SK-N-SH (cell line): ENCODE measurements at regions not wholly inside any gene's neighbourhood (a gene's known extent, or its start where the extent isn't known, plus 50 kb on each side); places are given as distances from the start of the nearest gene placed in this dataset.

Experiments
- CTCF ChIA-PET: fragments of 300-600, 350-600 bp; formaldehyde crosslinking; extraction: SDS; loops from one replicate; lab custom pipeline; 2021; lab: Yijun Ruan, JAX
- POLR2A ChIA-PET: fragments of 350-600 bp; sonication (Branson Sonifier 250); formaldehyde crosslinking; extraction: SDS; loops from one replicate; lab custom pipeline; 2020; ENCODE audit warnings: antibody characterized with exemption, inconsistent platforms; lab: Yijun Ruan, JAX
- DNase-seq: peaks from one replicate; pipeline ENCODE4 v3.0.0; 2012
- H2AFZ ChIP-seq: fragments of 200-600 bp; sonication (generic); 2 replicates; pipeline ENCODE4 v1.8.1; 2016; ENCODE audit warnings: antibody characterized with exemption, mild to moderate bottlenecking, low read depth
- H3F3A ChIP-seq: fragments of 200-600 bp; sonication (generic); replicated peaks from 2 replicates; pipeline ENCODE3; 2016; ENCODE audit warnings: antibody characterized with exemption, mild to moderate bottlenecking; ENCODE audit not compliant: insufficient read depth
- H3K27ac ChIP-seq, 2 experiments: fragments of 200-500 bp in 1 of 2; fragments of 200-600 bp in 1 of 2; sonication (Bioruptor generic) in 1 of 2; sonication (generic), shearing (Covaris generic) in 1 of 2; 2 replicates each; pipeline versions ENCODE4 v1.5.1 to v1.6.1; 2014 to 2016; ENCODE audit warnings: low read depth in 2 of 2, inconsistent platforms in 1 of 2, low read length in 1 of 2, mild to moderate bottlenecking in 1 of 2, mixed read lengths in 1 of 2
- H3K27me3 ChIP-seq: fragments of 200-600 bp; sonication (generic), shearing (Covaris generic); 2 replicates; pipeline ENCODE4 v1.6.1; 2016; ENCODE audit warnings: mixed run types; ENCODE audit not compliant: insufficient read depth
- H3K36me3 ChIP-seq, 2 experiments: fragments of 200-500 bp in 1 of 2; fragments of 200-600 bp in 1 of 2; sonication (Bioruptor generic) in 1 of 2; sonication (generic) in 1 of 2; replicated peaks in 1 of 2; 2 replicates each; pipeline versions ENCODE3 to v1.5.1; 2014 to 2016; ENCODE audit warnings: low read length in 1 of 2, mild to moderate bottlenecking in 1 of 2; ENCODE audit not compliant: insufficient read depth in 2 of 2, control insufficient read depth in 1 of 2
- H3K4me1 ChIP-seq, 2 experiments: fragments of 200-500 bp in 1 of 2; fragments of 200-600 bp in 1 of 2; sonication (Bioruptor generic) in 1 of 2; sonication (generic), shearing (Covaris generic) in 1 of 2; 2 replicates each; pipeline versions ENCODE4 v1.5.1 to v1.6.1; 2014 to 2016; ENCODE audit warnings: low read depth in 1 of 2, low read length in 1 of 2, mixed run types in 1 of 2; ENCODE audit not compliant: insufficient read depth in 2 of 2, control insufficient read depth in 1 of 2
- H3K4me2 ChIP-seq: fragments of 200-600 bp; sonication (generic), shearing (Covaris generic); 2 replicates; pipeline ENCODE4 v1.6.1; 2017; ENCODE audit warnings: mixed run types
- H3K4me3 ChIP-seq, 2 experiments: fragments of 200-500 bp in 1 of 2; fragments of 200-600 bp in 1 of 2; sonication (Bioruptor generic) in 1 of 2; sonication (generic), shearing (Covaris generic) in 1 of 2; 2 replicates each; pipeline versions ENCODE4 v1.5.1 to v1.8.1; 2014 to 2016; ENCODE audit warnings: low read depth in 2 of 2, inconsistent platforms in 1 of 2, low read length in 1 of 2, mild to moderate bottlenecking in 1 of 2, mixed read lengths in 1 of 2, moderate library complexity in 1 of 2
- H3K79me2 ChIP-seq: fragments of 200-600 bp; sonication (generic); 2 replicates; pipeline ENCODE4 v1.8.1; 2017; ENCODE audit warnings: mild to moderate bottlenecking; ENCODE audit not compliant: insufficient read depth
- H3K9ac ChIP-seq: fragments of 200-600 bp; sonication (generic); 2 replicates; pipeline ENCODE4 v1.6.1; 2017; ENCODE audit warnings: mixed run types
- H3K9me2 ChIP-seq: fragments of 200-600 bp; sonication (generic); 2 replicates; pipeline ENCODE4 v1.6.1; 2017; ENCODE audit warnings: mixed run types
- H3K9me3 ChIP-seq: fragments of 200-600 bp; sonication (generic); 2 replicates; pipeline ENCODE4 v1.6.1; 2017; ENCODE audit warnings: mixed run types, mild to moderate bottlenecking, moderate library complexity
- H4K20me1 ChIP-seq: fragments of 200-600 bp; sonication (generic); 2 replicates; pipeline ENCODE4 v1.6.1; 2017; ENCODE audit warnings: mild to moderate bottlenecking, mixed run types; ENCODE audit not compliant: insufficient read depth
- CHD2 ChIP-seq: fragments of 150-350 bp; IDR thresholded peaks from 2 replicates; pipeline ENCODE4 v1.6.1; 2018; ENCODE audit warnings: low read length; ENCODE audit not compliant: partially characterized antibody
- EP300 ChIP-seq, 2 experiments: IDR thresholded peaks; 2 replicates each; pipeline versions ENCODE4 v1.4.0 to v1.6.1; 2012; ENCODE audit warnings: borderline replicate concordance in 1 of 2, low read depth in 1 of 2, low read length in 1 of 2
- EZH2phosphoT487 ChIP-seq: fragments of 200-600 bp; sonication (generic); IDR thresholded peaks from 2 replicates; pipeline ENCODE4 v1.6.1; 2017; ENCODE audit warnings: low read depth, mixed run types, mild to moderate bottlenecking, antibody characterized with exemption, moderate library complexity, borderline replicate concordance
- FOSL2 ChIP-seq: IDR thresholded peaks from 2 replicates; pipeline ENCODE4 v1.4.0; 2012; ENCODE audit warnings: low read depth, mild to moderate bottlenecking, moderate library complexity, borderline replicate concordance
- FOXJ3 ChIP-seq: sonication (generic); formaldehyde crosslinking; IDR thresholded peaks from 2 replicates; pipeline ENCODE4 v1.5.1; 2020; ENCODE audit warnings: mild to moderate bottlenecking, missing genetic modification reagents
- FOXM1 ChIP-seq: IDR thresholded peaks from 2 replicates; pipeline ENCODE4 v1.4.0; 2012; ENCODE audit warnings: low read depth, mild to moderate bottlenecking
- GABPA ChIP-seq: IDR thresholded peaks from 2 replicates; pipeline ENCODE4 v1.4.0; 2012; ENCODE audit warnings: low read depth, mild to moderate bottlenecking
- GATA2 ChIP-seq: sonication (generic); formaldehyde crosslinking; IDR thresholded peaks from 2 replicates; pipeline ENCODE4 v1.5.0; 2020; ENCODE audit warnings: mild to moderate bottlenecking, missing genetic modification reagents
- MAX ChIP-seq: IDR thresholded peaks from 2 replicates; pipeline ENCODE4 v1.4.0; 2012; ENCODE audit warnings: low read depth
- MXI1 ChIP-seq: IDR thresholded peaks from 2 replicates; pipeline ENCODE4 v1.6.1; 2012; ENCODE audit warnings: mild to moderate bottlenecking, low read depth, low read length, improper control_type of control experiment
- NRF1 ChIP-seq: IDR thresholded peaks from 2 replicates; pipeline ENCODE4 v1.6.1; 2012; ENCODE audit warnings: low read depth, mild to moderate bottlenecking, low read length
- RAD21 ChIP-seq: IDR thresholded peaks from 2 replicates; pipeline ENCODE4 v1.6.1; 2012; ENCODE audit warnings: mild to moderate bottlenecking, low read length
- RXRA ChIP-seq: IDR thresholded peaks from 2 replicates; pipeline ENCODE4 v1.4.0; 2012; ENCODE audit warnings: low read depth, mild to moderate bottlenecking, borderline replicate concordance
- TAF1 ChIP-seq: IDR thresholded peaks from 2 replicates; pipeline ENCODE4 v1.6.1; 2012; ENCODE audit warnings: low read depth, mild to moderate bottlenecking, low read length, moderate library complexity, borderline replicate concordance
- TEAD4 ChIP-seq: IDR thresholded peaks from 2 replicates; pipeline ENCODE4 v1.4.0; 2012; ENCODE audit warnings: mild to moderate bottlenecking, borderline replicate concordance; ENCODE audit not compliant: insufficient read depth
- YY1 ChIP-seq: IDR thresholded peaks from 2 replicates; pipeline ENCODE4 v1.4.0; 2012; ENCODE audit warnings: low read depth, mild to moderate bottlenecking
- ZBTB33 ChIP-seq: IDR thresholded peaks from 2 replicates; pipeline ENCODE4 v1.4.0; 2012; ENCODE audit warnings: low read depth, borderline replicate concordance
- WGBS: methylation state at CpG from one replicate; pipeline ENCODE4 v1.1.6; 2017; ENCODE audit warnings: low lambda C conversion rate; 5-methylcytosine and 5-hydroxymethylcytosine counted together
- TF ChIP-seq, protein P1 (sequence below): fragments of 150-350 bp; IDR thresholded peaks from 2 replicates; pipeline ENCODE4 v1.6.1; 2016; ENCODE audit warnings: mild to moderate bottlenecking, low read depth, low read length

DNA sequence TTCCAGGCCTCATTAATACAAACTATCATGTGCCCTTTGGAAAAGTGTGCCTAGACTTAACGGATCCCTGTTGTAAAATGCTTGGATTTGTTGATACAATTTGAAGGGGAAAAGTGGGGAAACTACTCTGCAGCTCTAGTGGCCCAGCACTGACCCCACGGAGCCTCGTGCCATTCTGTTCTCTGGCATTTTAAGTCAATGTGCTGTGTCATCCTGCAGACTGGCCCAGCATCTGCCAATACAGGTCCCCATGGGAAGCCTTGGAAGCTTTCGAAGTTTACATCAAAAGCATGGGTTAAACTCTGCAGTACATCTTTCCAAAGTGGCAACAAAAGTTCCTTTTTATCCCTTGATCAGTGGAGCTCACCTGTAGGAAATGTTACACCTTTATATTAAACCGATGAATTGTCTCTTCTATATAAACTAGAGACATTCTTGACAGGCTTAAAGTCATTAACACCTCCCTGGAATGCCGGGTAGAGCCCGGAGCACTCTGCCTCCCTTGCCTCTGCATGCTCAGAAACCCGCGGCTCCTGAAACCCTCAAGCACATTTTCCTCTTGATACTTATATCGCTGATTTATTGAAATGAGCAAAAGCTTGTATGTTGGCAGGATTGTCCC, 596.0 kb upstream of the ADAMTS16 start:
- H3F3A ChIP-seq, result no peaks in the 10 kb centered on the region
- DNase-seq, result no peak
- no peak overlapping the region for H3K9ac ChIP-seq
- no peak overlapping the region for H3K4me3 ChIP-seq
- no peak for TF ChIP-seq GABPA
- no peak for TF ChIP-seq FOSL2
- TF ChIP-seq YY1, result no peak
- no peak for TF ChIP-seq ZBTB33
- TF ChIP-seq GATA2 (CRISPR knock-in tag), result no peak
- TF ChIP-seq FOXJ3 (CRISPR knock-in tag), result no peak
- no peak for TF ChIP-seq MXI1
- TF ChIP-seq RXRA, result no peak
- no peak for TF ChIP-seq EP300 (IDR thresholded peaks at IDR 0.05; ENCODE audit: borderline replicate concordance in 1 of 2, low read depth in 1 of 2, low read length in 1 of 2)
- no peak for TF ChIP-seq MAX
- TF ChIP-seq, protein P1, sequence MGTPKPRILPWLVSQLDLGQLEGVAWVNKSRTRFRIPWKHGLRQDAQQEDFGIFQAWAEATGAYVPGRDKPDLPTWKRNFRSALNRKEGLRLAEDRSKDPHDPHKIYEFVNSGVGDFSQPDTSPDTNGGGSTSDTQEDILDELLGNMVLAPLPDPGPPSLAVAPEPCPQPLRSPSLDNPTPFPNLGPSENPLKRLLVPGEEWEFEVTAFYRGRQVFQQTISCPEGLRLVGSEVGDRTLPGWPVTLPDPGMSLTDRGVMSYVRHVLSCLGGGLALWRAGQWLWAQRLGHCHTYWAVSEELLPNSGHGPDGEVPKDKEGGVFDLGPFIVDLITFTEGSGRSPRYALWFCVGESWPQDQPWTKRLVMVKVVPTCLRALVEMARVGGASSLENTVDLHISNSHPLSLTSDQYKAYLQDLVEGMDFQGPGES, result no peak
- TF ChIP-seq NRF1, result no peak
- TF ChIP-seq EZH2phosphoT487, result no peak
- TF ChIP-seq CHD2, result no peak
- no peak for TF ChIP-seq TAF1
- no peak for TF ChIP-seq RAD21
- TF ChIP-seq FOXM1, result no peak
- no peak for TF ChIP-seq TEAD4
- no peak overlapping the region for H3K4me2 ChIP-seq
- H3K9me2 ChIP-seq, result no peaks in the 10 kb centered on the region
- H4K20me1 ChIP-seq, result no peaks in the 10 kb centered on the region
- H3K9me3 ChIP-seq, result no peaks in the 10 kb centered on the region
- H3K36me3 ChIP-seq, result no peaks in the 10 kb centered on the region
- no peaks in the 10 kb centered on the region for H3K79me2 ChIP-seq
- CTCF ChIA-PET, result no interaction called here
- H3K4me1 ChIP-seq, result no peaks in the 10 kb centered on the region
- WGBS, result 5% methylated on average over 10 of the region's 10 CpGs
- H3K27me3 ChIP-seq, result no peaks in the 10 kb centered on the region
- H3K27ac ChIP-seq, result no peak overlapping the region
- H2AFZ ChIP-seq, result no peak overlapping the region
- POLR2A ChIA-PET, result no interaction called here
